GM23338 (cell line): ENCODE measurements at regions not wholly inside any gene's neighbourhood (a gene's known extent, or its start where the extent isn't known, plus 50 kb on each side); places are given as distances from the start of the nearest gene placed in this dataset.

ENCODE experiments used
- CREB1 ChIP-seq: fragments of 250-450 bp; sonication (Bioruptor Pico); IDR thresholded peaks from 2 replicates; pipeline ENCODE4 v1.5.0; 2020; ENCODE audit warnings: low read depth, mild to moderate bottlenecking, moderate library complexity
- CTCF ChIP-seq, 2 experiments: fragments of 200-600 bp in 1 of 2; sonication (generic) in 1 of 2; conservative IDR thresholded peaks; 2 replicates each; pipeline versions ENCODE4 v1.5.1 to v1.6.1; 2016 to 2017; ENCODE audit warnings: antibody characterized with exemption in 2 of 2, low read depth in 2 of 2, mild to moderate bottlenecking in 2 of 2, moderate library complexity in 1 of 2
- EZH2 ChIP-seq: fragments of 200-600 bp; sonication (generic); IDR thresholded peaks from one replicate; pipeline ENCODE4 v1.8.0; 2017; ENCODE audit warnings: antibody characterized with exemption, mild to moderate bottlenecking, low read depth; ENCODE audit not compliant: unreplicated experiment
- EZH2phosphoT487 ChIP-seq: fragments of 200-600 bp; sonication (generic); IDR thresholded peaks from one replicate; pipeline ENCODE4 v1.8.1; 2018; ENCODE audit warnings: antibody characterized with exemption; ENCODE audit not compliant: unreplicated experiment
- JUNB ChIP-seq: IDR thresholded peaks from one replicate; pipeline ENCODE4 v1.6.1; 2016; ENCODE audit warnings: antibody characterized with exemption; ENCODE audit not compliant: unreplicated experiment
- POLR2AphosphoS5 ChIP-seq: IDR thresholded peaks from 2 replicates; pipeline ENCODE4 v1.6.1; 2016; ENCODE audit warnings: antibody characterized with exemption, low read depth
- STAT1 ChIP-seq: IDR thresholded peaks from one replicate; pipeline ENCODE4 v1.6.1; 2016; ENCODE audit warnings: antibody characterized with exemption; ENCODE audit not compliant: unreplicated experiment
- ZNF114 ChIP-seq: fragments of 250-450 bp; sonication (Bioruptor Pico); IDR thresholded peaks from 2 replicates; pipeline ENCODE4 v1.5.0; 2020; ENCODE audit warnings: mild to moderate bottlenecking, moderate library complexity
- ZNF331 ChIP-seq: fragments of 250-450 bp; sonication (Bioruptor Pico); IDR thresholded peaks from 2 replicates; pipeline ENCODE4 v1.5.0; 2020; ENCODE audit warnings: low read depth, mild to moderate bottlenecking, moderate library complexity
- ZNF462 ChIP-seq: fragments of 250-450 bp; sonication (Bioruptor Pico); IDR thresholded peaks from 2 replicates; pipeline ENCODE4 v1.5.0; 2020; ENCODE audit warnings: mild to moderate bottlenecking, moderate library complexity
- TF ChIP-seq, protein P1 (sequence below): IDR thresholded peaks from one replicate; pipeline ENCODE4 v1.6.1; 2018; ENCODE audit warnings: antibody characterized with exemption; ENCODE audit not compliant: unreplicated experiment
- TF ChIP-seq, protein P2 (sequence below): IDR thresholded peaks from 2 replicates; pipeline ENCODE4 v1.6.1; 2016; ENCODE audit warnings: antibody characterized with exemption

GRCh38 chr20:47865912-47866311 lies 80.6 kb upstream of the SULF2 start:
- TF ChIP-seq CTCF (conservative IDR thresholded peaks at IDR 0.05; ENCODE audit: low read depth in 2 of 2) (no peak), EZH2 (no peak), POLR2AphosphoS5 (no peak), ZNF114 (no peak), STAT1 (no peak), JUNB (no peak), EZH2phosphoT487 (no peak), CREB1 (CRISPR knock-in tag) (no peak), ZNF331 (CRISPR knock-in tag) (no peak), ZNF462 (no peak)
- TF ChIP-seq, protein P1, sequence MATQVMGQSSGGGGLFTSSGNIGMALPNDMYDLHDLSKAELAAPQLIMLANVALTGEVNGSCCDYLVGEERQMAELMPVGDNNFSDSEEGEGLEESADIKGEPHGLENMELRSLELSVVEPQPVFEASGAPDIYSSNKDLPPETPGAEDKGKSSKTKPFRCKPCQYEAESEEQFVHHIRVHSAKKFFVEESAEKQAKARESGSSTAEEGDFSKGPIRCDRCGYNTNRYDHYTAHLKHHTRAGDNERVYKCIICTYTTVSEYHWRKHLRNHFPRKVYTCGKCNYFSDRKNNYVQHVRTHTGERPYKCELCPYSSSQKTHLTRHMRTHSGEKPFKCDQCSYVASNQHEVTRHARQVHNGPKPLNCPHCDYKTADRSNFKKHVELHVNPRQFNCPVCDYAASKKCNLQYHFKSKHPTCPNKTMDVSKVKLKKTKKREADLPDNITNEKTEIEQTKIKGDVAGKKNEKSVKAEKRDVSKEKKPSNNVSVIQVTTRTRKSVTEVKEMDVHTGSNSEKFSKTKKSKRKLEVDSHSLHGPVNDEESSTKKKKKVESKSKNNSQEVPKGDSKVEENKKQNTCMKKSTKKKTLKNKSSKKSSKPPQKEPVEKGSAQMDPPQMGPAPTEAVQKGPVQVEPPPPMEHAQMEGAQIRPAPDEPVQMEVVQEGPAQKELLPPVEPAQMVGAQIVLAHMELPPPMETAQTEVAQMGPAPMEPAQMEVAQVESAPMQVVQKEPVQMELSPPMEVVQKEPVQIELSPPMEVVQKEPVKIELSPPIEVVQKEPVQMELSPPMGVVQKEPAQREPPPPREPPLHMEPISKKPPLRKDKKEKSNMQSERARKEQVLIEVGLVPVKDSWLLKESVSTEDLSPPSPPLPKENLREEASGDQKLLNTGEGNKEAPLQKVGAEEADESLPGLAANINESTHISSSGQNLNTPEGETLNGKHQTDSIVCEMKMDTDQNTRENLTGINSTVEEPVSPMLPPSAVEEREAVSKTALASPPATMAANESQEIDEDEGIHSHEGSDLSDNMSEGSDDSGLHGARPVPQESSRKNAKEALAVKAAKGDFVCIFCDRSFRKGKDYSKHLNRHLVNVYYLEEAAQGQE, result no peak
- TF ChIP-seq, protein P2, sequence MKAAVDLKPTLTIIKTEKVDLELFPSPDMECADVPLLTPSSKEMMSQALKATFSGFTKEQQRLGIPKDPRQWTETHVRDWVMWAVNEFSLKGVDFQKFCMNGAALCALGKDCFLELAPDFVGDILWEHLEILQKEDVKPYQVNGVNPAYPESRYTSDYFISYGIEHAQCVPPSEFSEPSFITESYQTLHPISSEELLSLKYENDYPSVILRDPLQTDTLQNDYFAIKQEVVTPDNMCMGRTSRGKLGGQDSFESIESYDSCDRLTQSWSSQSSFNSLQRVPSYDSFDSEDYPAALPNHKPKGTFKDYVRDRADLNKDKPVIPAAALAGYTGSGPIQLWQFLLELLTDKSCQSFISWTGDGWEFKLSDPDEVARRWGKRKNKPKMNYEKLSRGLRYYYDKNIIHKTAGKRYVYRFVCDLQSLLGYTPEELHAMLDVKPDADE, result no peak
